HCT116 (cell line): ENCODE measurements at regions not wholly inside any gene's neighbourhood (a gene's known extent, or its start where the extent isn't known, plus 50 kb on each side); places are given as distances from the start of the nearest gene placed in this dataset.

ENCODE experiments used
- ATAC-seq: fragments of 200-7000 bp; cut with Tn5 transposase; 2 replicates; pipeline ENCODE4 v1.9.1; 2020; ENCODE audit warnings: mild to moderate bottlenecking, moderate library complexity
- BruUV-seq: library from RNA; stranded (reverse); fragments of 400-500 nt; replicated peaks from 2 replicates; lab custom pipeline; 2021; lab: Mats Ljungman, UMichigan
- CTCF ChIA-PET: fragments of 300-600 bp; sonication (Branson Sonifier 250); formaldehyde crosslinking; loops from one replicate; lab custom pipeline; 2021; ENCODE audit warnings: antibody characterized with exemption; lab: Charles Lee
- POLR2A ChIA-PET: fragments of 300-600, 350-600 bp; sonication (Branson Sonifier 250); formaldehyde crosslinking; loops from one replicate; lab custom pipeline; 2021; ENCODE audit warnings: antibody characterized with exemption; lab: Charles Lee
- RAD21 ChIA-PET, 2 experiments: fragments of 300-600 bp; sonication (Branson Sonifier 250); formaldehyde crosslinking; loops; one replicate each; lab custom pipeline; 2023; ENCODE audit warnings: low total read pairs in 2 of 2; ENCODE audit not compliant: uncharacterized antibody in 2 of 2, unreplicated experiment in 2 of 2, low non-redundant PET in 1 of 2; lab: Charles Lee
- DNase-seq: peaks from one replicate; pipeline ENCODE4 v3.0.0-alpha.2; 2010; ENCODE audit warnings: low read depth, low spot score
- H2AFZ ChIP-seq: fragments of 200-600 bp; shearing (Covaris generic), sonication (generic); 2 replicates; pipeline ENCODE4 v1.6.1; 2017; ENCODE audit warnings: low read depth, mixed run types, mixed read lengths, antibody characterized with exemption, low read length; ENCODE audit not compliant: poor library complexity, severe bottlenecking
- H3K27ac ChIP-seq: 2 replicates; pipeline ENCODE4 v1.5.1; 2012; ENCODE audit warnings: low read depth, low read length
- H3K27me3 ChIP-seq: fragments of 200-600 bp; sonication (generic); 2 replicates; pipeline ENCODE4 v1.6.1; 2016; ENCODE audit warnings: mixed run types, low read length, mixed read lengths; ENCODE audit not compliant: insufficient read depth
- H3K36me3 ChIP-seq, 2 experiments: fragments of 200-500 bp in 1 of 2; fragments of 200-600 bp in 1 of 2; sonication (Bioruptor generic) in 1 of 2; sonication (generic) in 1 of 2; 2 replicates each; pipeline versions ENCODE4 v1.5.1 to v1.6.1; 2014 to 2016; ENCODE audit warnings: low read length in 2 of 2, inconsistent platforms in 1 of 2, mixed read lengths in 1 of 2, mixed run types in 1 of 2; ENCODE audit not compliant: insufficient read depth in 2 of 2, control insufficient read depth in 1 of 2
- H3K4me1 ChIP-seq, 2 experiments: fragments of 200-600 bp in 1 of 2; sonication (generic) in 1 of 2; 2 replicates each; pipeline versions ENCODE4 v1.5.1 to v1.6.1; 2012 to 2017; ENCODE audit warnings: low read length in 2 of 2, inconsistent platforms in 1 of 2, mild to moderate bottlenecking in 1 of 2, mixed read lengths in 1 of 2, mixed run types in 1 of 2, moderate library complexity in 1 of 2; ENCODE audit not compliant: insufficient read depth in 2 of 2, control insufficient read depth in 1 of 2
- H3K4me2 ChIP-seq: fragments of 200-600 bp; sonication (generic); 2 replicates; pipeline ENCODE4 v1.6.1; 2017; ENCODE audit warnings: mixed run types, low read length, mixed read lengths
- H3K4me3 ChIP-seq, 2 experiments: fragments of 200-600 bp in 1 of 2; sonication (generic) in 1 of 2; replicated peaks in 1 of 2; 2 replicates each; pipeline ENCODE4 v1.5.1; 2011 to 2016; ENCODE audit warnings: low read length in 2 of 2, control low read depth in 1 of 2, low read depth in 1 of 2, mild to moderate bottlenecking in 1 of 2, mixed read lengths in 1 of 2, mixed run types in 1 of 2
- H3K79me2 ChIP-seq: fragments of 200-600 bp; sonication (generic); 2 replicates; pipeline ENCODE4 v1.6.1; 2017; ENCODE audit warnings: mild to moderate bottlenecking, mixed run types, low read length, moderate library complexity, mixed read lengths; ENCODE audit not compliant: insufficient read depth
- H3K9ac ChIP-seq: fragments of 200-600 bp; sonication (generic); 2 replicates; pipeline ENCODE4 v1.6.1; 2016; ENCODE audit warnings: low read length, mixed read lengths
- H3K9me2 ChIP-seq: fragments of 200-600 bp; sonication (generic), shearing (Covaris generic); 2 replicates; pipeline ENCODE4 v1.6.1; 2017; ENCODE audit warnings: mixed run types, mild to moderate bottlenecking, moderate library complexity; ENCODE audit not compliant: insufficient read depth
- H3K9me3 ChIP-seq, 2 experiments: fragments of 200-500 bp in 1 of 2; fragments of 200-600 bp in 1 of 2; sonication (Bioruptor generic) in 1 of 2; sonication (generic) in 1 of 2; 2 replicates each; pipeline ENCODE4 v1.6.1; 2014 to 2017; ENCODE audit warnings: low read length in 2 of 2, mixed read lengths in 2 of 2, inconsistent platforms in 1 of 2, low read depth in 1 of 2, mild to moderate bottlenecking in 1 of 2, mixed run types in 1 of 2, moderate library complexity in 1 of 2; ENCODE audit not compliant: control insufficient read depth in 1 of 2, insufficient read depth in 1 of 2
- H4K20me1 ChIP-seq: fragments of 200-600 bp; sonication (generic), shearing (Covaris generic); 2 replicates; pipeline ENCODE4 v1.6.1; 2017; ENCODE audit warnings: mixed run types, mild to moderate bottlenecking, moderate library complexity; ENCODE audit not compliant: insufficient read depth
- CBX3 ChIP-seq: IDR thresholded peaks from 2 replicates; pipeline ENCODE4 v1.6.1; 2012; ENCODE audit warnings: low read depth
- CEBPB ChIP-seq: IDR thresholded peaks from 2 replicates; pipeline ENCODE4 v1.6.1; 2012; ENCODE audit warnings: low read depth
- EGR1 ChIP-seq: IDR thresholded peaks from 2 replicates; pipeline ENCODE4 v1.6.1; 2012; ENCODE audit warnings: low read depth
- FOSL1 ChIP-seq: IDR thresholded peaks from 2 replicates; pipeline ENCODE4 v1.6.1; 2012; ENCODE audit warnings: low read depth
- POLR2A ChIP-seq: IDR thresholded peaks from 2 replicates; pipeline ENCODE4 v1.7.0; 2011; ENCODE audit warnings: borderline replicate concordance; ENCODE audit not compliant: insufficient read depth, insufficient read length; ENCODE audit errors: extremely low read depth
- RAD21 ChIP-seq: IDR thresholded peaks from 2 replicates; pipeline ENCODE4 v1.6.1; 2012; ENCODE audit warnings: low read depth, mild to moderate bottlenecking
- REST ChIP-seq: IDR thresholded peaks from 2 replicates; pipeline ENCODE4 v1.6.1; 2012; ENCODE audit warnings: low read depth
- ZBTB33 ChIP-seq: IDR thresholded peaks from 2 replicates; pipeline ENCODE4 v1.6.1; 2011; ENCODE audit warnings: mild to moderate bottlenecking, low read length, moderate library complexity; ENCODE audit not compliant: insufficient replicate concordance; ENCODE audit errors: extremely low read depth
- ZNF274 ChIP-seq: fragments of 200-500 bp; sonication (Bioruptor generic); IDR thresholded peaks from 2 replicates; pipeline ENCODE4 v1.6.1; 2014; ENCODE audit warnings: mild to moderate bottlenecking, low read depth, low read length, inconsistent platforms
- intact Hi-C: fragments of 100-400 bp; cut with micrococcal nuclease; formaldehyde crosslinking; loops from 2 replicates; pipeline ENCODE4 v1.10.0; 2022
- TF ChIP-seq, protein P1 (sequence below): IDR thresholded peaks from 2 replicates; pipeline ENCODE4 v1.6.1; 2012

GRCh38 chr2:181755181-181755580 is 74.9 kb upstream of the NEUROD1 start:
- ChIA-PET CTCF (no interaction called here), RAD21 (no interaction called here), POLR2A (interaction anchor here (0.6 kb wide), 1 partner anchor 144 kb away, joined by 3 read pairs; no protein-coding TSS in a partner anchor)
- Histone ChIP-seq H3K27ac (no peak overlapping the region), H3K4me3 (no peak overlapping the region), H3K9me3 (no peaks in the 10 kb centered on the region), H2AFZ (peak overlapping the region; percentile 13), H3K4me1 (peaks cover 6 to 54% of the 10 kb centered on the region in 2 experiments; a peak in 2 of 4 replicates), H3K9ac (no peak overlapping the region), H3K36me3 (no peaks in the 10 kb centered on the region), H3K79me2 (no peaks in the 10 kb centered on the region), H3K27me3 (no peaks in the 10 kb centered on the region), H3K9me2 (no peaks in the 10 kb centered on the region), H4K20me1 (no peaks in the 10 kb centered on the region), H3K4me2 (no peak overlapping the region)
- DNase-seq (no peak), ATAC-seq (no peak)
- TF ChIP-seq RAD21: no peak
- TF ChIP-seq EGR1: no peak
- no peak for TF ChIP-seq REST
- TF ChIP-seq ZBTB33: no peak
- TF ChIP-seq, protein P1, sequence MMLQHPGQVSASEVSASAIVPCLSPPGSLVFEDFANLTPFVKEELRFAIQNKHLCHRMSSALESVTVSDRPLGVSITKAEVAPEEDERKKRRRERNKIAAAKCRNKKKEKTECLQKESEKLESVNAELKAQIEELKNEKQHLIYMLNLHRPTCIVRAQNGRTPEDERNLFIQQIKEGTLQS: no peak
- TF ChIP-seq ZNF274: no peak
- no peak for TF ChIP-seq CEBPB
- TF ChIP-seq FOSL1: no peak
- TF ChIP-seq CBX3: no peak
- TF ChIP-seq POLR2A: no peak
- no TSS peak for BruUV-seq
- intact Hi-C loops: no loop called here
